Spleen (tissue), 7 donors: ENCODE measurements at regions not wholly inside any gene's neighbourhood (a gene's known extent, or its start where the extent isn't known, plus 50 kb on each side); places are given as distances from the start of the nearest gene placed in this dataset.

Experiments
- POLR2A ChIP-seq, 3 donors: fragments of 450-650 bp; IDR thresholded peaks; one replicate each; pipeline ENCODE4 v1.5.1; 2017; ENCODE audit warnings: antibody characterized with exemption in 3 of 3, mild to moderate bottlenecking in 1 of 3
- TF ChIP-seq, protein P1 (sequence below), 11 experiments: fragments of 200-600 bp in 7 of 11; fragments of 450-650 bp in 4 of 11; sonication (generic) in 4 of 11; IDR thresholded peaks in 8 of 11; conservative IDR thresholded peaks in 3 of 11; 1 replicate in 7 of 11; 2 replicates in 4 of 11; pipeline versions ENCODE4 v1.4.0 to v1.8.0; 2016 to 2021; ENCODE audit warnings: antibody characterized with exemption in 11 of 11, inconsistent platforms in 4 of 11, mild to moderate bottlenecking in 1 of 11
- donor health status: DM: no; HTN: no; CAD: no; lungs with moderate emphysema.
- donor health status: DM: no; HTN: no; CAD: no.
- donor health status: DM: no; HTN: no; CAD: no.

DNA sequence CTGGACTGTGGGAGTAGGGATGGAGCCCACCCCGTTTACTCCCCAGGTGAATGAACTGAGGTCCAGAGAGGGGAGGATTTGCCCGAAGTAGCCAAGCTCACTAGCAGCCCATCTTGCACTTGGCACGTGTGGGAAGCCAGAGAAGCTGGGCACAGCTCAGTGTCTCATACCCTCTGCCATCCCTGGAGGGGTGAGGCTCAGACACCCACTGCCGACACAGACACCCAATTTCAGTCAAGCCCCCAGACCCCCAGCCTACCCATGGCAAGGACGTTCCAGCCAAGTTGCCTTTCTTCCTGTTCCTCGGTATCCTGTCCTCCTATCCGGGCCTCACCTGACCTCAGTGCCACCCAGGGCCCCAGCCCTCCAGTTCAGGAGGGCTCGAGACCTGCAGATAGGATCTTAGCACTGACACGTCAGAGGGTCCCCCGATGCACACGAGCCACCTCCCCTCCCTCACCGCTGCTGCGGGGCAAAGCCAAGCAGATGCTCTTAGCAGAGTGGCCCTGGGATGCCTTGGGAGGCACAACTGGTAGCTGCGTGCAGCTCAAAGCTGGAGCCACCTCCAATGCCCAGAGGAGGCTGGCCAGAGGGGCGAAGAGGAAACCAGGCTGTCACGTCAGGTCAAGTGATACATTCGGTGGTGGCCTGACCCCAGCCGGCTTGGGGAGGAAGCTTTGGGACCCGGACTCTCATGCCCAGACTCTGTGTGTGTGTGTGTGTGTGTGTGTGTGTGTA is 90.4 kb upstream of the TNRC6C start:
- TF ChIP-seq, protein P1, sequence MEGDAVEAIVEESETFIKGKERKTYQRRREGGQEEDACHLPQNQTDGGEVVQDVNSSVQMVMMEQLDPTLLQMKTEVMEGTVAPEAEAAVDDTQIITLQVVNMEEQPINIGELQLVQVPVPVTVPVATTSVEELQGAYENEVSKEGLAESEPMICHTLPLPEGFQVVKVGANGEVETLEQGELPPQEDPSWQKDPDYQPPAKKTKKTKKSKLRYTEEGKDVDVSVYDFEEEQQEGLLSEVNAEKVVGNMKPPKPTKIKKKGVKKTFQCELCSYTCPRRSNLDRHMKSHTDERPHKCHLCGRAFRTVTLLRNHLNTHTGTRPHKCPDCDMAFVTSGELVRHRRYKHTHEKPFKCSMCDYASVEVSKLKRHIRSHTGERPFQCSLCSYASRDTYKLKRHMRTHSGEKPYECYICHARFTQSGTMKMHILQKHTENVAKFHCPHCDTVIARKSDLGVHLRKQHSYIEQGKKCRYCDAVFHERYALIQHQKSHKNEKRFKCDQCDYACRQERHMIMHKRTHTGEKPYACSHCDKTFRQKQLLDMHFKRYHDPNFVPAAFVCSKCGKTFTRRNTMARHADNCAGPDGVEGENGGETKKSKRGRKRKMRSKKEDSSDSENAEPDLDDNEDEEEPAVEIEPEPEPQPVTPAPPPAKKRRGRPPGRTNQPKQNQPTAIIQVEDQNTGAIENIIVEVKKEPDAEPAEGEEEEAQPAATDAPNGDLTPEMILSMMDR (IDR thresholded peaks at IDR 0.05 in 8 of 11, conservative IDR thresholded peaks at IDR 0.05 in 3 of 11) = no peak
- no peak for TF ChIP-seq POLR2A (IDR thresholded peaks at IDR 0.05)
